Astrocyte (in vitro differentiated cells and primary cell): ENCODE measurements at regions not wholly inside any gene's neighbourhood (a gene's known extent, or its start where the extent isn't known, plus 50 kb on each side); places are given as distances from the start of the nearest gene placed in this dataset.
"Not testable (repeated sequence)": the region's sequence is repeated elsewhere in the genome, so short reads cannot be mapped to it uniquely, and the experiment has no call there.

ENCODE experiments used
- DNase-seq: peaks from one replicate; pipeline ENCODE4 v3.0.0-alpha.2; 2010; ENCODE audit warnings: low read depth
- FAIRE-seq: peaks from 2 replicates; lab custom pipeline; 2011; peaks lifted over from hg19 to GRCh38; lab: Jason Lieb, UNC
- H2AFZ ChIP-seq: 2 replicates; pipeline ENCODE4 v1.6.0; 2012; ENCODE audit warnings: low read depth, low read length, inconsistent platforms
- H3K27ac ChIP-seq: 2 replicates; pipeline ENCODE4 v1.5.1; 2011; ENCODE audit warnings: low read depth, low read length, inconsistent platforms
- H3K27me3 ChIP-seq: 2 replicates; pipeline ENCODE4 v1.6.0; 2011; ENCODE audit warnings: low read length, inconsistent platforms; ENCODE audit not compliant: insufficient read depth
- H3K36me3 ChIP-seq: 2 replicates; pipeline ENCODE4 v1.5.1; 2011; ENCODE audit warnings: low read length, inconsistent platforms; ENCODE audit not compliant: insufficient read depth
- H3K4me1 ChIP-seq: 2 replicates; pipeline ENCODE4 v1.5.1; 2011; ENCODE audit warnings: low read length, inconsistent platforms; ENCODE audit not compliant: insufficient read depth
- H3K4me2 ChIP-seq: 2 replicates; pipeline ENCODE4 v1.6.0; 2012; ENCODE audit warnings: low read length, inconsistent platforms
- H3K4me3 ChIP-seq: 2 replicates; pipeline ENCODE4 v1.5.1; 2011; ENCODE audit warnings: low read depth, mild to moderate bottlenecking, low read length, inconsistent platforms; ENCODE audit not compliant: insufficient read depth
- H3K79me2 ChIP-seq: 2 replicates; pipeline ENCODE4 v1.6.0; 2012; ENCODE audit warnings: mild to moderate bottlenecking, low read length, inconsistent platforms; ENCODE audit not compliant: insufficient read depth
- H3K9ac ChIP-seq: 2 replicates; pipeline ENCODE4 v1.6.0; 2012; ENCODE audit warnings: mild to moderate bottlenecking, low read length, inconsistent platforms
- H3K9me3 ChIP-seq: 2 replicates; pipeline ENCODE4 v1.5.1; 2012; ENCODE audit warnings: low read depth, mild to moderate bottlenecking, low read length, inconsistent platforms; ENCODE audit not compliant: insufficient read depth
- H4K20me1 ChIP-seq: 2 replicates; pipeline ENCODE4 v1.6.0; 2012; ENCODE audit warnings: low read length, inconsistent platforms; ENCODE audit not compliant: insufficient read depth
- H3K27ac Mint-ChIP-seq: one replicate; pipeline ENCODE4 v1.8.0; 2021; ENCODE audit warnings: mild to moderate bottlenecking, mixed read lengths; ENCODE audit not compliant: unreplicated experiment
- H3K27me3 Mint-ChIP-seq: one replicate; pipeline ENCODE4 v1.8.0; 2021; ENCODE audit warnings: low read depth, mixed read lengths; ENCODE audit not compliant: unreplicated experiment
- H3K36me3 Mint-ChIP-seq: one replicate; pipeline ENCODE4 v1.8.0; 2021; ENCODE audit warnings: low read depth, mixed read lengths; ENCODE audit not compliant: unreplicated experiment
- H3K4me1 Mint-ChIP-seq: one replicate; pipeline ENCODE4 v1.8.0; 2021; ENCODE audit warnings: low read depth, mixed read lengths; ENCODE audit not compliant: unreplicated experiment
- H3K4me3 Mint-ChIP-seq: one replicate; pipeline ENCODE4 v1.8.0; 2021; ENCODE audit warnings: mild to moderate bottlenecking, moderate library complexity, mixed read lengths; ENCODE audit not compliant: unreplicated experiment
- H3K9me3 Mint-ChIP-seq: one replicate; pipeline ENCODE4 v1.8.0; 2021; ENCODE audit warnings: mild to moderate bottlenecking, mixed read lengths; ENCODE audit not compliant: unreplicated experiment
- CTCF ChIP-seq: IDR thresholded peaks from 2 replicates; pipeline ENCODE4 v1.5.1; 2011; ENCODE audit warnings: low read depth, mild to moderate bottlenecking, inconsistent platforms, low read length, moderate library complexity; ENCODE audit not compliant: insufficient read depth
- EZH2 ChIP-seq: IDR thresholded peaks from 2 replicates; pipeline ENCODE4 v1.6.1; 2012; ENCODE audit warnings: mild to moderate bottlenecking, low read length, inconsistent platforms; ENCODE audit not compliant: insufficient read depth

GRCh38 chr9:126070058-126070655 is 256.5 kb upstream of the MVB12B start:
- H3K4me1 Mint-ChIP-seq, result no peaks in the 10 kb centered on the region
- no peaks in the 10 kb centered on the region for H3K79me2 ChIP-seq
- no peak for DNase-seq
- TF ChIP-seq EZH2 (no peak), CTCF (no peak)
- no peak overlapping the region for H3K4me3 ChIP-seq
- no peak for FAIRE-seq
- H3K4me1 ChIP-seq, result no peaks in the 10 kb centered on the region
- H3K4me3 Mint-ChIP-seq, result no peak overlapping the region
- no peak overlapping the region for H3K27ac Mint-ChIP-seq
- H4K20me1 ChIP-seq, result no peaks in the 10 kb centered on the region
- H2AFZ ChIP-seq, result no peak overlapping the region
- H3K4me2 ChIP-seq, result no peak overlapping the region
- peaks cover 38% of the 10 kb centered on the region for H3K27me3 Mint-ChIP-seq
- no peak overlapping the region for H3K27ac ChIP-seq
- H3K9me3 Mint-ChIP-seq, result peaks cover 2% of the 10 kb centered on the region
- no peaks in the 10 kb centered on the region for H3K9me3 ChIP-seq
- H3K9ac ChIP-seq, result no peak overlapping the region
- peaks cover 15% of the 10 kb centered on the region for H3K27me3 ChIP-seq
- no peaks in the 10 kb centered on the region for H3K36me3 ChIP-seq
- H3K36me3 Mint-ChIP-seq, result no peaks in the 10 kb centered on the region

- DNase-seq, result no peak
- Histone ChIP-seq H3K9ac (no peak overlapping the region), H3K79me2 (no peaks in the 10 kb centered on the region), H3K4me3 (no peak overlapping the region), H3K27me3 (peaks cover 12% of the 10 kb centered on the region), H3K4me2 (no peak overlapping the region), H4K20me1 (no peaks in the 10 kb centered on the region), H3K9me3 (no peaks in the 10 kb centered on the region), H3K4me1 (no peaks in the 10 kb centered on the region), H3K27ac (no peak overlapping the region), H2AFZ (no peak overlapping the region), H3K36me3 (no peaks in the 10 kb centered on the region)
- Mint-ChIP-seq H3K27me3 (peaks cover 33% of the 10 kb centered on the region), H3K27ac (no peak overlapping the region), H3K4me1 (no peaks in the 10 kb centered on the region), H3K4me3 (no peak overlapping the region), H3K9me3 (peaks cover 2% of the 10 kb centered on the region), H3K36me3 (no peaks in the 10 kb centered on the region)
- no peak for FAIRE-seq
- TF ChIP-seq CTCF, result no peak
- no peak for TF ChIP-seq EZH2
Measured at GRCh38 chr9:126071076-126071750, 255.4 kb upstream of the MVB12B start.

- not testable (repeated sequence) for H3K27ac ChIP-seq, H3K4me1 ChIP-seq, H3K4me3 ChIP-seq, H3K4me3 Mint-ChIP-seq, DNase-seq, H3K36me3 Mint-ChIP-seq, H3K4me1 Mint-ChIP-seq, H3K9ac ChIP-seq, H3K27ac Mint-ChIP-seq, H2AFZ ChIP-seq, H4K20me1 ChIP-seq, FAIRE-seq, H3K36me3 ChIP-seq, H3K79me2 ChIP-seq, H3K9me3 ChIP-seq, H3K4me2 ChIP-seq, H3K27me3 ChIP-seq
- peaks cover 11% of the 10 kb centered on the region for H3K9me3 Mint-ChIP-seq
- peaks cover 49% of the 10 kb centered on the region for H3K27me3 Mint-ChIP-seq
Measured at GRCh38 chr9:126077656-126078055, 249.0 kb upstream of the MVB12B start.
